ENCODE measurements at regions not wholly inside any gene's neighbourhood (a gene's known extent, or its start where the extent isn't known, plus 50 kb on each side); places are given as distances from the start of the nearest gene placed in this dataset.

- no peak overlapping the region for H2AFZ ChIP-seq
- ChIA-PET CTCF (no interaction called here), POLR2A (ENCODE audit: unreplicated experiment) (interaction anchor here (0.7 kb wide), 1 partner anchor 9 kb away, joined by 4 read pairs; no protein-coding TSS in a partner anchor)
- no peaks in the 10 kb centered on the region for H3K4me1 ChIP-seq (replicated peaks; ENCODE audit: insufficient read depth)
- no peaks in the 10 kb centered on the region for H4K20me1 ChIP-seq (ENCODE audit: insufficient read depth)
- TF ChIP-seq EZH2 (IDR thresholded peaks at IDR 0.05; ENCODE audit: low read depth) (no peak), CTCF (conservative IDR thresholded peaks at IDR 0.05) (no peak)
- no peaks in the 10 kb centered on the region for H3K9me3 ChIP-seq (ENCODE audit: insufficient read depth, low read depth)
- no peak overlapping the region for H3K27ac ChIP-seq
- no peaks in the 10 kb centered on the region for H3K9me2 ChIP-seq (ENCODE audit: insufficient read depth)
- intact Hi-C loops (cut with micrococcal nuclease; ENCODE audit: unreplicated experiment), result no loop called here
- H3K27me3 ChIP-seq (ENCODE audit: insufficient read depth, low read depth), result peaks cover 28% of the 10 kb centered on the region
- H3K36me3 ChIP-seq (ENCODE audit: low read depth), result no peaks in the 10 kb centered on the region
- H3F3A ChIP-seq (ENCODE audit: insufficient read depth, low read depth), result no peaks in the 10 kb centered on the region
- no peak for DNase-seq
- no peak overlapping the region for H3K4me2 ChIP-seq
- H3K79me2 ChIP-seq (ENCODE audit: low read depth), result no peaks in the 10 kb centered on the region
- no peak overlapping the region for H3K4me3 ChIP-seq
- BruUV-seq (replicated peaks), result no TSS peak
These were observed 793.6 kb downstream of the UQCRFS1 start for GRCh38 chr19:28419312-28419711.

GRCh38 chr19:28417361-28417760 lies 795.6 kb downstream of the UQCRFS1 start:
- H4K20me1 ChIP-seq (ENCODE audit: insufficient read depth), result no peaks in the 10 kb centered on the region
- CTCF ChIA-PET, result no interaction called here
- no TSS peak for BruUV-seq (replicated peaks)
- H3K4me3 ChIP-seq, result no peak overlapping the region
- no peak for TF ChIP-seq CTCF (conservative IDR thresholded peaks at IDR 0.05)
- H2AFZ ChIP-seq, result no peak overlapping the region
- H3K9me3 ChIP-seq (ENCODE audit: insufficient read depth, low read depth), result no peaks in the 10 kb centered on the region
- DNase-seq, result no peak
- H3K27me3 ChIP-seq (ENCODE audit: insufficient read depth, low read depth), result peaks cover 21% of the 10 kb centered on the region
- H3K9me2 ChIP-seq (ENCODE audit: insufficient read depth), result no peaks in the 10 kb centered on the region
- no peak overlapping the region for H3K4me2 ChIP-seq
- no peaks in the 10 kb centered on the region for H3K4me1 ChIP-seq (replicated peaks; ENCODE audit: insufficient read depth)
- intact Hi-C loops (cut with micrococcal nuclease; ENCODE audit: unreplicated experiment), result no loop called here
- H3K79me2 ChIP-seq (ENCODE audit: low read depth), result no peaks in the 10 kb centered on the region
- no peak overlapping the region for H3K27ac ChIP-seq
- no peaks in the 10 kb centered on the region for H3K36me3 ChIP-seq (ENCODE audit: low read depth)
- POLR2A ChIA-PET (ENCODE audit: unreplicated experiment), result no interaction called here
- H3F3A ChIP-seq (ENCODE audit: insufficient read depth, low read depth), result no peaks in the 10 kb centered on the region

- H4K20me1 ChIP-seq (ENCODE audit: insufficient read depth), result no peaks in the 10 kb centered on the region
- H3K4me1 ChIP-seq (replicated peaks; ENCODE audit: insufficient read depth), result no peaks in the 10 kb centered on the region
- H3K4me3 ChIP-seq, result no peak overlapping the region
- no peaks in the 10 kb centered on the region for H3F3A ChIP-seq (ENCODE audit: insufficient read depth, low read depth)
- H3K27ac ChIP-seq, result no peak overlapping the region
- DNase-seq, result no peak
- H3K27me3 ChIP-seq (ENCODE audit: insufficient read depth, low read depth), result peaks cover 11% of the 10 kb centered on the region; the same call in 1 of the 2 replicates
- H3K79me2 ChIP-seq (ENCODE audit: low read depth), result no peaks in the 10 kb centered on the region
- H3K9me2 ChIP-seq (ENCODE audit: insufficient read depth), result no peaks in the 10 kb centered on the region
- no peak overlapping the region for H2AFZ ChIP-seq
- BruUV-seq (replicated peaks), result no TSS peak
- no peak for TF ChIP-seq CTCF (conservative IDR thresholded peaks at IDR 0.05)
- no peak for TF ChIP-seq EZH2 (IDR thresholded peaks at IDR 0.05; ENCODE audit: low read depth)
- ChIA-PET CTCF (no interaction called here), POLR2A (ENCODE audit: unreplicated experiment) (no interaction called here)
- H3K9me3 ChIP-seq (ENCODE audit: insufficient read depth, low read depth), result no peaks in the 10 kb centered on the region
- intact Hi-C loops (cut with micrococcal nuclease; ENCODE audit: unreplicated experiment), result no loop called here
- H3K4me2 ChIP-seq, result no peak overlapping the region
- H3K36me3 ChIP-seq (ENCODE audit: low read depth), result no peaks in the 10 kb centered on the region
These were observed 796.7 kb downstream of the UQCRFS1 start for GRCh38 chr19:28416245-28416644.

Measured in PC-9 (cell line).